Fibroblast of lung (primary cell): ENCODE measurements at regions not wholly inside any gene's neighbourhood (a gene's known extent, or its start where the extent isn't known, plus 50 kb on each side); places are given as distances from the start of the nearest gene placed in this dataset.

Experiments used
- EZH2 ChIP-seq: IDR thresholded peaks from 2 replicates; pipeline ENCODE4 v1.5.1; 2012; ENCODE audit warnings: low read length, control low read depth, mild to moderate bottlenecking; ENCODE audit errors: missing control alignments
- TF ChIP-seq, protein P1 (sequence below), 2 donors: IDR thresholded peaks in 1 of 2; conservative IDR thresholded peaks in 1 of 2; 1 replicate in 1 of 2; 2 replicates in 1 of 2; pipeline ENCODE4 v1.5.1; 2011 to 2012; ENCODE audit warnings: low read length in 2 of 2, control low read depth in 1 of 2, inconsistent platforms in 1 of 2, low read depth in 1 of 2, mild to moderate bottlenecking in 1 of 2

GRCh38 chr2:187934692-187935091, 357.0 kb upstream of the GULP1 start:
- no peak for TF ChIP-seq EZH2
- TF ChIP-seq, protein P1, sequence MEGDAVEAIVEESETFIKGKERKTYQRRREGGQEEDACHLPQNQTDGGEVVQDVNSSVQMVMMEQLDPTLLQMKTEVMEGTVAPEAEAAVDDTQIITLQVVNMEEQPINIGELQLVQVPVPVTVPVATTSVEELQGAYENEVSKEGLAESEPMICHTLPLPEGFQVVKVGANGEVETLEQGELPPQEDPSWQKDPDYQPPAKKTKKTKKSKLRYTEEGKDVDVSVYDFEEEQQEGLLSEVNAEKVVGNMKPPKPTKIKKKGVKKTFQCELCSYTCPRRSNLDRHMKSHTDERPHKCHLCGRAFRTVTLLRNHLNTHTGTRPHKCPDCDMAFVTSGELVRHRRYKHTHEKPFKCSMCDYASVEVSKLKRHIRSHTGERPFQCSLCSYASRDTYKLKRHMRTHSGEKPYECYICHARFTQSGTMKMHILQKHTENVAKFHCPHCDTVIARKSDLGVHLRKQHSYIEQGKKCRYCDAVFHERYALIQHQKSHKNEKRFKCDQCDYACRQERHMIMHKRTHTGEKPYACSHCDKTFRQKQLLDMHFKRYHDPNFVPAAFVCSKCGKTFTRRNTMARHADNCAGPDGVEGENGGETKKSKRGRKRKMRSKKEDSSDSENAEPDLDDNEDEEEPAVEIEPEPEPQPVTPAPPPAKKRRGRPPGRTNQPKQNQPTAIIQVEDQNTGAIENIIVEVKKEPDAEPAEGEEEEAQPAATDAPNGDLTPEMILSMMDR (conservative IDR thresholded peaks at IDR 0.05 in 1 of 2, IDR thresholded peaks at IDR 0.05 in 1 of 2; ENCODE audit: low read depth in 1 of 2, low read length in 2 of 2) = no peak
